Lower leg skin (tissue), 4 donors: ENCODE measurements at regions not wholly inside any gene's neighbourhood (a gene's known extent, or its start where the extent isn't known, plus 50 kb on each side); places are given as distances from the start of the nearest gene placed in this dataset.

ENCODE experiments used
- DNase-seq, 2 donors: peaks; one replicate each; pipeline ENCODE4 v3.0.0-alpha.2; 2019; ENCODE audit warnings: low spot score in 2 of 2
- H3K4me3 ChIP-seq: fragments of 200-600 bp; sonication (generic); 2 replicates; pipeline ENCODE4 v1.5.1; 2017; ENCODE audit warnings: mild to moderate bottlenecking, low read depth; ENCODE audit not compliant: poor library complexity, severe bottlenecking
- POLR2A ChIP-seq, 2 donors: fragments of 450-650 bp; IDR thresholded peaks; one replicate each; pipeline ENCODE4 v1.6.1; 2016 to 2017; ENCODE audit warnings: antibody characterized with exemption in 2 of 2, mild to moderate bottlenecking in 1 of 2, moderate library complexity in 1 of 2
- WGBS, 2 donors: methylation state at CpG; one replicate each; pipeline ENCODE4 v1.1.5; 2018; 5-methylcytosine and 5-hydroxymethylcytosine counted together
- intact Hi-C: fragments of 100-400 bp; cut with DNase I; formaldehyde crosslinking; loops from one replicate; pipeline ENCODE4 v1.15.0; 2023; ENCODE audit warnings: low total_unique reads
- TF ChIP-seq, protein P1 (sequence below), 3 donors: fragments of 450-650 bp; IDR thresholded peaks; one replicate each; pipeline ENCODE4 v1.5.1; 2016; ENCODE audit warnings: antibody characterized with exemption in 3 of 3, mild to moderate bottlenecking in 3 of 3, moderate library complexity in 2 of 3

DNA sequence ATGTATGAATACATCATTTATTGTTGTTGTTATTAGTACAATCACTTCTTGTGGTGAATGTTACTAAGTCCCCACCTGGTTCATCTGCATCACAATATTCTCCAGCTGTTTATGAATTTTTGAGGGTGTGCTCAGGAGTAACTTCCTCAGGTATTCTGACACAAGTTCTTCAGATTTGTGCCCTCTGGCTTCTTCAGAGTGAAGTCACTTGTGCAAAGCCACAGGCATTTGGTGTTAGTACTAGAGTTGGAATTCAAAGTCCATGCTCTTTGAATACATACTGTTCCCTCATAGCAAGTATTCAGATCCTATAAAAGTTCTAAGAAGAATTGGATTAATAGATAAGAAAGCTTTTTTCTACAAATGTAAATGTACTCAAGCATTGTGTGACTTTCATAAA lies 150.3 kb upstream of the AVPR1A start:
- TF ChIP-seq POLR2A (IDR thresholded peaks at IDR 0.05): no peak
- TF ChIP-seq, protein P1, sequence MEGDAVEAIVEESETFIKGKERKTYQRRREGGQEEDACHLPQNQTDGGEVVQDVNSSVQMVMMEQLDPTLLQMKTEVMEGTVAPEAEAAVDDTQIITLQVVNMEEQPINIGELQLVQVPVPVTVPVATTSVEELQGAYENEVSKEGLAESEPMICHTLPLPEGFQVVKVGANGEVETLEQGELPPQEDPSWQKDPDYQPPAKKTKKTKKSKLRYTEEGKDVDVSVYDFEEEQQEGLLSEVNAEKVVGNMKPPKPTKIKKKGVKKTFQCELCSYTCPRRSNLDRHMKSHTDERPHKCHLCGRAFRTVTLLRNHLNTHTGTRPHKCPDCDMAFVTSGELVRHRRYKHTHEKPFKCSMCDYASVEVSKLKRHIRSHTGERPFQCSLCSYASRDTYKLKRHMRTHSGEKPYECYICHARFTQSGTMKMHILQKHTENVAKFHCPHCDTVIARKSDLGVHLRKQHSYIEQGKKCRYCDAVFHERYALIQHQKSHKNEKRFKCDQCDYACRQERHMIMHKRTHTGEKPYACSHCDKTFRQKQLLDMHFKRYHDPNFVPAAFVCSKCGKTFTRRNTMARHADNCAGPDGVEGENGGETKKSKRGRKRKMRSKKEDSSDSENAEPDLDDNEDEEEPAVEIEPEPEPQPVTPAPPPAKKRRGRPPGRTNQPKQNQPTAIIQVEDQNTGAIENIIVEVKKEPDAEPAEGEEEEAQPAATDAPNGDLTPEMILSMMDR (IDR thresholded peaks at IDR 0.05): no peak
- H3K4me3 ChIP-seq: no peak overlapping the region
- no peak for DNase-seq
- intact Hi-C loops: no loop called here

DNA sequence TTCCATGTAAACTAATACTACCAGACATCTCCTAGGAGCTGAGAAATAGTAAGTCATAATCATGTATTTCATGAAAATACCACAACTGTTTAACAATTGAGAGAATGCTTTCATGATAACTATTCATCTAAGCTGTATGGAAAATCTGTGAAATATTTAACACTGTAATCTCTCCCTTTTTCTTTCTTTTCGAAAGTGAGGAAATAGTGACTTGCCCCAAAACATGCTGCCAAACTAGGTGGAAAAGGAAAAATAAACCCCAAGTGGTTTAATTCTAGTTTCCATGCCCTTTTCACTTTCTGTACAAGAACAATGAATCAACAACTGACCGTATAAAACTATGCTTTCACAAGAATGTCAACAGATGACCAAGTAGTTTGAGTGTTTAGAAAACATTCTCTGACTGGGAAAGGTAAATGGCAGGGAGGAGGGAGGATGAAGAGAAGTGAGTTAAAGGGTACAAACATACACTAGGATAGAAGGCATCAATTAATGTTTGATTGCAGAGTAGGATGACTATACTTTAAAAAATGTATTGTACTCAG lies 147.5 kb upstream of the AVPR1A start:
- intact Hi-C loops: no loop called here
- TF ChIP-seq, protein P1 (IDR thresholded peaks at IDR 0.05): no peak
- TF ChIP-seq POLR2A (IDR thresholded peaks at IDR 0.05): no peak
- DNase-seq: no peak
- 56 to 67% methylated on average over 2 of the region's 2 CpGs for WGBS, 2 donors
- no peak overlapping the region for H3K4me3 ChIP-seq

DNA sequence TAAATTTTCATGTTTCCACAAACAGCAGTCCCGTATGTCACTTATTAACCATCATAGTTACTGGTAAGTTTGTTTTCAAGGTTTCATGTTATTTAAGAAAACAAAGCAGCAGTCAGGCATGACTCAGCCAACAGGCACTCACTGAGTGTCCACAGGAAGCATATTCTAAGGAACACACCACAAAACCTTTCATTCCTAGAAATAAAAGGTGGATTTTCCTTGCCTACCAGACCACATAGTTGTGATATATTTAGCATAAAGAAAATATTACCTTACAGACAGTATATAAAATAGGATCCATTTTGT lies 143.3 kb upstream of the AVPR1A start:
- 36 to 50% methylated on average over 1 of the region's 1 CpG for WGBS, 2 donors
- no peak for DNase-seq
- intact Hi-C loops: no loop called here
- no peak overlapping the region for H3K4me3 ChIP-seq
- TF ChIP-seq, protein P1 (IDR thresholded peaks at IDR 0.05): no peak
- TF ChIP-seq POLR2A (IDR thresholded peaks at IDR 0.05): no peak

DNA sequence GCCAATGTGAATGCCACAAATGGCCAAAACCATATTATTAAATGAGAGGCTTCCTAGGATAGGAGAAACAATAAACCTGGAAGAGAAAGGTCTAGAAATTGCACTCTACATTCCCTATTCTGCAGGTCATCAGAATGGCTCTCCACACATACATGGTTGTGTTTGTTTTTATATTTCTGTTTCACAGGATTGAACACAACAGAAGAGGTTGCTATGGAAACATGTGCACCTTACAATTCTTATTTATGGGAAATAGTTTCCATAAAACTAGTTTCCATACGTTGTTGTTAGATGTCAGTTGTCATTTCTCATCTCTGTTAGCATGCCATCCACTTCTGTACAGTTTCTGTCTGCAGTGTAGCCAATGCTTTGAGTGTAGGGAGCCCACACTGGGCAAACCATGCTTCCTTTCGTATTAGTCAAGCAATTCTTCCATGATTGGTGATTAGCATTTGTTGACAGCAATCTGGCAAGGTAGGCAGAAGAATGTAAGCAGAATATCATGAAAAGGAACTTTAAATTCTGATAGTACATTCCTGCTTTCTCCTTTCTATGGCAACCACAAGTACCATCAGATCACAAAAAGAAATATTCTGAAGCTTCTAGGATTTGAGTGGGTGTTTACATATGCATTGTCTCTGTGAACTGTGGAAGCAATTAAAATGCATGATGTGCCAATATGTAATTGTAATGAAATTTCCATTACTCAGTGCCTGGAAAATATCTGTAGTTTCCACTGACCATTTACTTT lies 141.6 kb upstream of the AVPR1A start:
- no peak overlapping the region for H3K4me3 ChIP-seq
- intact Hi-C loops: no loop called here
- no peak for TF ChIP-seq POLR2A (IDR thresholded peaks at IDR 0.05)
- TF ChIP-seq, protein P1 (IDR thresholded peaks at IDR 0.05): no peak
- 54 to 57% methylated on average over 2 of the region's 2 CpGs for WGBS, 2 donors
- no peak for DNase-seq

DNA sequence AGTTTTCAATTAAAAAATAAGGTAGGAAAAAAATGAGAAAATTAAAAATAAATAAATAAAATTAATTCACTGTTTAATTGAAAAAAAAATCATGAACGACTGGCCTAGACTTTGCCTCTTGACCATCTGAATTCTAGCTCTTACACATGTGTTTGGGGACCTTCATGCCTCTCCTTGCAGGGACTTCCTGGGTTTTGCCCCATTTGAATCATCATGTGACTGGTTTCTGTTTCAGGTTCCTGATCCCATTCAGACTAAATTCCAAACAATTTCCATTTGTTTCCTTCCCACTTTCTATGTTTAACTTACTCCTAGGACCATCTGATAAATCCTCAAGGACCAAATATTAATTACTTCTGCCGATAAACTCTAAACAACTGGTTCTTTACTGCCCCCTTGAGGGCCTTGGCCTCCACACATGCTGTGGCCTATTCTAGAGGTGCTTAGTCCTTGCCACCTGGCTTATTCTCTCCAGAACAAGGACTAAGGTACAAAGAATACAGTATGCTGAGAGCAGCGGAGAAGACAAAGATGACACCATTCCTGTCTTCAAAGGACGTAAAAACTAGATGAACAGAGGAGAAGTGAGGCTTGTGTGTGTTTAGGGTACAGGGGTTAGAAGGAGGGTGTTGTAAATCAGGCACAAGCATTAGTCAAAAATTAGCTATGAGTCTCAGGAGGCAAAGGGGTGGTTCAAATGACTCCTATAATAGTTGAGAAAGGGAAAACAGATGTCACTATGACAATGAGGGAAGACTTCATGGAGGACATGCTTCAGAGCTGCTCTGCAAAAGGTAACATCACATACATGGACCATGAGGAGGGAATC lies 125.8 kb upstream of the AVPR1A start:
- TF ChIP-seq, protein P1 (IDR thresholded peaks at IDR 0.05): no peak
- TF ChIP-seq POLR2A (IDR thresholded peaks at IDR 0.05): no peak
- WGBS, 2 donors: 44 to 49% methylated on average over 4 of the region's 4 CpGs
- H3K4me3 ChIP-seq: no peak overlapping the region
- intact Hi-C loops: no loop called here
- no peak for DNase-seq
